NCI-H2107 (cell line): ENCODE measurements at regions not wholly inside any gene's neighbourhood (a gene's known extent, or its start where the extent isn't known, plus 50 kb on each side); places are given as distances from the start of the nearest gene placed in this dataset.

Experiments
- DNase-seq: peaks from one replicate; lab custom pipeline; 2025; lab: John Stamatoyannopoulos, UW

DNA sequence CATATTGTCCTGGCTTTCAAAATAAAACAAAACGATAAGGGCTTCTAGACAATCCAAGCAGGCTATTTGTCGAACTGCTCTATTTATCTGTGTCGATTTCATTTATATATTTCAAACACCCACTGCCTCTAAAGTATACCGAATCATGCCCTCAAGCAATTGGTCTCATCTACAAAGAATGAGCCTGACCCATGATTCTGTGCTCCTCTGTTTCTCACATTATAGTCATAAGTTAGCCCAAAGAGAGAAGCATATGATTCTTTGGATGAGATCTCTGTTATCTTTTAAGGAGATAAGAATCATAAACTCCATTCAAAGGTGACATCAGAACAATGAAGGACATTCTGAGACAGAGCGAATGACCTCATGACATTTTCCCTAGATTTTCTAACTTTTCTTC is 191.1 kb downstream of the MAP2K6 start:
- no peak for DNase-seq

DNA sequence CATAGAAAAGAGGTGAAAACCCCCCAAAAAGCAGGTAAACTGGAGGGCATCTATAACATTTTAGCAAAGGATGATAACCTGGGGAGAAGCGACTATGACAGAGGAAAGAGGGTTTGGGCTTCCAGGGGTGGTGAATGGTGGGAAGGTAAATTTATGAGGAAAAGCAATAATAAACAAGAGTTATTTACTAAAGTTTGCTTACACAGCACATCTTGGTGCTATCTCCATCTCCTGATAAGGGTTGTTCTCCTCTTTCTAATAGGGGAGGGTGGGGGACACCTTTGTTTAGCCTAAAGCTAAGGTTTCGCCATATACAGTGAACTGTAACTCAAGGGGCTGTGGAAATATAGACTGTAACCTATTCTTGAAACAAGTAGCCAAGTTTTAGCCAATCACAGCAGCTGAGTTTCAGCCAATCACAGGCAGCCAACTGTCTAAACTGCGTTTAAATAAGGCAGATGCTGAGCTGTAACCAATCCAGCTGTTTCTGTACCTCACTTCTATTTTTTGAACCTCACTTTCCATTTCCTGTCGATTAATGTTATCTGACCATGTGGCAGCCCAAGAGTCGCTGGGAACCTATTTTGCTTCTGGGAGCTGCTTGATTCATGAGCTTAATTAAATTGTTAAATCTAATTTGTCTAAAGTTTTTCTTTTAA is 191.8 kb downstream of the MAP2K6 start:
- DNase-seq, result no peak

DNA sequence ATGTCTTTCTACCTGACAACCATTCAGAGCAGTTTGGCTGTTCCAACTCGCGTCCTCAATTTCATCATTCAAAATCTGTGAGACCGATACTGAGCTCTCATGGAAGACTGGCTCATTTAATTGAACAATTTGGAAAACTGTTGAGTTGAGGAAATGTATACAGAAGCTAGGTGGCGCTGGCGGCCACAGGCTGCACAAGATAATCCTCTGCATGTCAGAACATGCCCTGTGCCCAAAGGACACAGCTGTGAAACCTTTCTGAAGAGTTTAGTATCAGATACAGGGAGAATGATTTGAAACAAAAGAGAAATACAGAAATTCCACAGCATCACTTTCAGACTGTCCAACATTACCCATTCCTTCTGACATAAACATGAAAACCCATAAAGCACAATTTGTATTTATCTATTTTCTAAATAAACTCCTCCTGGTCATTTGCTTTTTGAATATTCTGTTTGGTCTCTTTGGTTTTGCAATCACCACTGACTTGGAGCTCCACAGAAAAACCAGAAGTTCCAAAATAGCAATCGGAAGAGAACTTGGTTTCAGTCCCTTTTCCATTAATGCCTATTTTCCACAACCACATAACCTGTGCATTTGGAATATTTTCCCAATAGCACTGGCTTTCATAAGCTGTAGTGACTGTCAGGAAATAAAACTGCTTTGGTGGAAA is 192.8 kb downstream of the MAP2K6 start:
- DNase-seq, result peak; percentile 40

DNA sequence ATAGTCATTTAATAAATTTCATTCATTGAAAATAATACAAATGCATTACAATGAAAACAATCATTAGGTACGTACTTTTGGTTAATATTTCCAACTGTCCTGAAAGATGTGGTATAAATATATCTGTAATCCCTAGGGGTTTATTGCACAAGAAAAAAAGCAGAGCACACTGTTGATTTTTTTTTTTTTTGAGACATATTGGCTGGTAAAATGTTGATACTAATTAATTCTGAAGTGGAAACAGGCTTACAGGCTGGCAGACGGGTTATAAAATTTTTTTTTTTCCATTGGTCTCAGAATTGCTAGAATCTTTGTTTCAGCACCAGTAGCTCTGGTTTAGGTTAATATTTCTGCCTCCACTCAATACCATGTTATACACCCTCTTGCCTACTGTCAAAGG is 193.6 kb downstream of the MAP2K6 start:
- DNase-seq, result no peak

DNA sequence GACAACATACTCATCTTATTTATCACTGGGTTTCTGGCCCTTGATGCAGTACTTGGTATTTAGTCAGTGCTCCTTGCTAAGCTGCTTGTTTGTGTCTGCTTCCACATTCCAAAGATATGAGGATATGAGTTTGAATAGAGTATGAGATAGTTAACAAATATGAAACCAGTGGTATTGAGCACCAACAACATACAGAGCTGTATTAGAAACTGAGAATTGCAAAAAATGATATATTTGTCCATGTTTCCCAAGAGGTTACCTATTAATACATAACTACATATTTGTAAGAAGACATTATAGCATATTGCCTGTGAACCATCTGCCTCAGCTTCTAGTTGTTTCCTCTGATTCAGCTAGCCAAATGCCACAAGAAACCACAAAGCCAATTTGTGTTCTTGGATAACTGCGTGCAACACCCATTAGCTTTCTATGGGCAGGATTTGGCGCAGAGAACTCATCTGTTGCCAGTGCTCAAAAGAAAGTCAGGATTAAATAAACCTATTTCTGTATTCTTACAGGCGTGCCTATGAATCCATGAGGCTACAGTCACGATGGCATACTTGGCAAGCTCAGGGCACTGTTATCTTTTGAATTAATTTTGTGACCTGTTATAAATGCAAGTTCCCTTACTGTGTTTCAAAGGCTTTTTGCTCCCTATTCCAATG is 194.4 kb downstream of the MAP2K6 start:
- peak; percentile 3 for DNase-seq

DNA sequence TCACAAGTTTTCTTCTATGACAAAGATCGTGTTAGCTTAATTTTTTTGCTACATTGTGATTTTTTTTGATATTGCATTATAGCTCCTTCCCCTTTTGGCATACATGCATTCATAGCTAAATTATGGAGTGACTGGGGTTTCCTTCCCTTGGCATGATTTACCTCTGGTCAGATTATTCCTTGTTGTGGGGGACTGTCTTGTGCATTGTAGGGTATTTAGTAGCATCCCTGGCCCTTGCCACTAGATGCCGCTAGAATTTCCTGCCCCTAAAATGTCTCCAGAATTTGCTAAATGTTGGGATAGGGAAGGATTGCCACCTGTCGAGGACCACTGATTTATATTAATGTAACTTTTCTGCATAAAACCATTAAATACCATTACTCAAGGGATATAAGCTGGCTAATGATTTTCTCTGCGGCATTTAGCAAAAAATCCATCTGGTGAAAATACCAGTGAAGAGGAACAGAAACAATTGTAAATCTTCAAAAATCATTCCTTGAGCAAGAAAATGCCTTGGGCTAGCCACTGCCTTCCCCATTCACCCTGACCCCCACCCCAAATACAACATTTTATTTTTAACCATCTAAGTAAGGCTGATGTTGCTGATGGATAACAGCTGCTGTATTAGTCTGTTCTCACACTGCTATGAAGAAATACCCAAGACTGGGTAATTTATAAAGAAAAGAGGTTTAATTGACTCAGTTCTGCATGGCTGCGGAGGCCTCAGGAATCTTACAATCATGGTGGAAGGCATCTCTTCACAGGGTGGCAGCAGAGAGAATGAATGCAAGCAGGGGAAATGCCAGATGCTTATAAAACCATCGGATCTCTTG is 195.2 kb downstream of the MAP2K6 start:
- DNase-seq, result peak; percentile 3

DNA sequence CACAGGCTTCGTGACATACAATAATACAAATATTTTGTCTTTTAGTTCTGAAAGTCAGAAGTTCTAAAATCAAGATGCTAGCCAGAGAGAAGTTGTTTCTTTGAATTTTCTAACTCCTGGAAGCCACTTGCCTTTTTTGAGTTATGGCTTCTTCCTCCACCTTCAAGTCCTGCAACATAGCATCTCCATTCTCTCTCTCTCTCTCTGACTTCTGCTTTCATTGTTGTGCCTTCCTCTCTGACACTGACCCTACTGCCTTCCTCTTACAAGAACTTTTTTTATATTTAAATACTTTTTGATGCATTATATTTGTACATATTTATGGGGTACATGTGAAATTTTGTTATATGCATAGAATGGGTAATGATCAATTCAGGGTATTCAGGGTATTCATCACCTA is 205.9 kb downstream of the MAP2K6 start:
- no peak for DNase-seq

DNA sequence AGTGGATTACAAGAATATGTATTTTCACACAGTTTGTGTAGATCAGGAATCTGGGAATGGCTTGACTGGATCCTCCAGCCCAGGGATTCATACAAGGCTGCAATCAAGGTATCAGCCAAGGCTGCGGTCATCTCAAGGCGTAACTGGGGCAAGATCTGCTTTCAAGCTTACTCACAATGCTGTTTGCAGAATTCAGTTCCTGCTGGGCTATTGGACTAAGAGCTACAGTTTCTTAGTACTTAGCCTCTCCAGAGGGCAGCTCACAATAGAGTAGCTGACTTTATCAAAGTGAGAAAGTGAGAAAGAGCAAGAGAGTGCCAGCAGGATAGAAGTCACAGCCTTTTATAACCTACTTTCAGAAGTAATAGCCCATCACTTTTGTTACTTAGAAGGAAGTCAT is 211.0 kb downstream of the MAP2K6 start:
- no peak for DNase-seq

DNA sequence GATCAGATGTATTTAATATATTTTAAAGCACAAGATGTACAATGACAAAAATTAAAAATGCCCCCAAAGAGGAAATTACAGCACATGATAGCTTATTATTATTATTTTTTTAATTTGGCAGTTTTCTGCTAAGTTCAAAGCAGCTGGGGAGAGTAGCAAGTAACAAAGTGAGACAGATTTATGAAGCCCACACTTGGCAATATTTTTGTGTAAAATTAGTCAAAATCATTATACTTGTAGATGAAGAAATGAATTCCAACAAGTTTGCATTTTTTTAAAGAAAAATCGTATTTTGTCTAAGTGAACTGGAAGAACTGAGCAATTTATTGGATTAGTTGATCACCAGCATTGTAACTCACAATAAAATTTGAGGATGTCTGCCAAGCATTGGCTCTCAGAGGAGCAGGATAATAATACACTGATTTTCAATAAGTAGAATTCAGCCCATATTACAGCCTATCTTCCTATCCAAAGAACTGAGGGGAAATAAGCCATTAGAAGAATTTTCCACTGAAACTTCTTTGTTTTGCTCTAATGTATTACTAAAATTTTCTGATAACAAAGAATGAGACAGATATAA is 215.6 kb downstream of the MAP2K6 start:
- DNase-seq, result no peak

DNA sequence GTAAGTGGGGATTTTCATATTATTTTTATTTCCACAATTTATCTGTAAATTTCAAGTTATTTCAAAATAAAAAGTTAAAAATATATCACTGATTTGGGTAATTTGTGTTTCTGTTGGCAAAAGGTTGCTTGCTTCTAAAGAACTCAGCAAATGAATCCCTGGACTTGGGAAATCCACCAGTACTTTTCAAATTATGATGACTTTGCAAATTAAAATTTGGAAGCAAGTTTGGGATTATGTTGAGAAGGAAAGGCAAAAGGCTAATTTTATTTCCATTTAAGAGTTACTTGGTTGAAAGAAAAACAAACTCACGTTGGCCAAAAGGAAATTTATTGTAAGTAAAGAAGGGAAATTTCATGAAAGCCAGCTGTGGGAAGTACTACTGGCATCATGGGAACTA is 220.3 kb downstream of the MAP2K6 start:
- DNase-seq, result no peak

DNA sequence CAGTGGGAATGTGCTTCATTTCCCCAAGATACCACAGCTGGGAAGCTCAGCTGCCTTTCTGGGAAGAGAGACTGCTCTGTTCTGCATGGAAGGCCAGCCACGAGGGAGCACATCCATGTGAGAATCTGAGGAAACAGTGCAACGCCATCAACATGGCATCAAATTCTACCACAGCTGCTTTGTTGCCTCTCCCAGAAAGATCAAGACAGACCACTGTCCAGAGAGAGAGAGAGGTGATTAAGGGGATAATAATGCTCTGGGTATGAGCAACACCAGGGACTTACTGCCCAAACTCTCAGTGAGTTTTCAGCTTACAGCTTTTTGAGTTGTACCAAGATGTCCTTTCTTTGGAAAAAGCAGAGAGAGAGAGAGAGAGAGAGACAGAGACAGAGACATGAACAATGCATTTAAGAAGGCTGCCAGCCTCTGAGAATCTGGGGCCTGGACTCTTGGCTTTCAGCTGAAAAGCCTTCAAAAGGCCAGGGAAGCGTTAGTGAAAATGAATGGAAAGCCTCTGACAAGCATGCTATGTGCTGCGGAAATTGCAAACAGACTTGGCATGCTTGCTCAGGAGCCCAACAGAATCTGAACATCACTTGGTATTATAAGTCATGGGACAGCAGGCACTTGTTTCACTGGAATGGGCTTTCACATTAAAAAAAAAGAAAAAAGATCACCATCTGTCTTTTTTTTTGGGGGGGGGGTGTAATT is 223.1 kb downstream of the MAP2K6 start:
- DNase-seq, result no peak

DNA sequence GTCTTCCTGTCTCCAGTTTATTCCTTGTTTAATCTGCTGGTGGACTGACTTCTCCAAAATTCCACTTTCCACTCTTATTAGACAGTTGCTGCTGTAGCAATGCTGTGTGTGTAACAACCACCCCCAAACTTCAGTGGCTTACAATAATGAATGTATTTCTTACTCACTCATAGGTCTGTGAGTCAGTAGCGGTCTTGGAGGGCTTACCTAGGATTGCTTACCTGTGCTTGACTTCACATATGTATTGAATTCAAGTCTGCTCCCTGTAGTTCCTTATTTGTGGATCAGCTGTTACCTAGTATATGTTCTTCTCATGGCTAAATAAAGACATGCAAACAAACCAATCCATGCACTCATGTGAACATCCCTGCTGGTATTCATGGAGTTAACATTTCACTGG is 224.6 kb downstream of the MAP2K6 start:
- no peak for DNase-seq

DNA sequence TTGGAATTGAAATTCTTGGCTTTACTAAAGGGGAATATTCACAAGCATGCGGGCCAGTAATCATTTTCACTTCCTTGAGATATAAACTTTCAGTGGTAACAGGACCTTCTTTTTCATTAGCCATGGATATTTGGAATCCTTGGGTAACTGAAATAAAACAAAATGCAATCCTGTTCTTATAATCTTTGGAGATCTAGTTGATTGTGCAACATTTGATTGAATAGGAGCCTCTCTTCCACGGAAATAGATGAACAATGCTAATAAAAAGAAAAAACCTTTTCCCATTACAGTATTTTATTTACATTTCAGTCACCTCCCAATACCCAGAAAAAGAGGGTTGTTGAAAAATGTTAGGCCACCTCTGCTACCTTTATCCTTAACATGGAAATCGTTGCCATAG is 225.6 kb downstream of the MAP2K6 start:
- no peak for DNase-seq

DNA sequence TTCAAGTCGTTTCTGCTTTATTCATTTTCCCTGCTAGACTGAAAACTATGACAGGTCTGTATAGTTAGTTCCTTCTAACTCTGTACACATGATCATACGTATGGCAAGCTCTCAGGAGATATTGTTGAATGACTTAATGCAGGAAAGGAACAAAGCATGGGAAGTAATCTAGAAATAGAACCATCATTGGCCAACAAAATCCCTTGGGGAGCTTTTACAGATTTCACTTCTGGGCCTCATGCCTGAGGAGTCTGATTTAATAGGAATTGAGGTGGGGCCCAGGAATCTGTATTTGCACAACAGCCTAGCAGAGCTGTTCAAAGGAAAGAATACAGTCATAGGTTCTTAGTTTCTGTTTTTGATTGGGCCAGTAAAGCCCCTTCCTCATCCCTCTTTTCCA is 229.2 kb downstream of the MAP2K6 start:
- no peak for DNase-seq

DNA sequence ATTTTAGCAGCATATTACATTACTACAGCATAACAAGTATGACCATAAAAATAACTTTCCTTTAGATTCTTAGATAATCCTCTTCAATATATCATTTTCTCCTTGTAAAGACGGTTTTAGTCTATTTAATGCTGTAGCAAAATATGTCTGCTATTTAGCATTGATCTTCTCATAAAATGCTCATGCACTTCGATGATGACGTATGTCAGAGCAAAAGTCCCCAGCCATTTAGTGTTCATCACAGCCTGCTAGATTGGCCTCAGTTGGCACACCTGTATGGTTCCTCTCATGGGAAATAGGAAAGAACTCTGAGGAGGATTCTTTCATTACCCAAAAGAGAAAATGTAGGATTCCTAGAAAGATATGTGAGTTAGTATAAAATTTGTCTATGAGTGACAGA is 232.2 kb downstream of the MAP2K6 start:
- DNase-seq, result no peak

DNA sequence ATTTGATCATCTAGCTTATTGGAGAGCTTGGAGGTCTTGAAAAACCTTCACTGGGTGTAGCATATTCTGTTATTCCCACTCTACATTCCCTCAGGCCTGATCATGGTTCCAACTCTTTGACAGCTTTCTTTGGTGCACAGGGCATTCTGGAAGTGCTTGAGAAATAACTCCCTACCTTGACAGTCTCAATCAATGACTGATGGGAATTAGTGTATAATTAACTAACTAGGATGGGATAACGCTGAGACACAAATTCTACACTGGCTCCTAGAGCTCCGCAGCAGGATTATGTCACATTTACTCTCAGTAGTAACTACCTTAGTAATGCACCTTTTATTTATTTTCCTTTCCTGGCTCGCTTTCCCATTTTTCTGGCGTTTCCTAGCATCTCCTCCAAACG is 236.4 kb downstream of the MAP2K6 start:
- DNase-seq, result no peak

DNA sequence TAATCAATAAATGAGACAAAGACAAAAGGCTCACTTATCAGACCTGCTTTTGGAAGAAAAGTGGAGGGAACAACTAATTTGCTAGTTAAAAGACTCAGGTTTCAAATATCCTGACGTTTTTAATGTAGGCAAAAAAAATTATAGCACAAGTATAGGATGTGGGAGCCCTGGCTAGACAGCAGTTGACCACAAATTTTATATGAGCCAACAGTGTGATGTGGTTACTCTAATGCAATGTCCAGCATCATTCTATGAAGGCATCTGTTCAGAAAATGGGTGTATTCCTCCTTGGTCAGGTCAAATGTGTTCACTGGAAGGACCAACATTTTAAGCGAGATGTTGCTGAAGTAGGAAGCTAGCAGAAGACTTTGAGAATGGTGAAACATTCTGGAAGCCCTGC is 237.4 kb downstream of the MAP2K6 start:
- no peak for DNase-seq

DNA sequence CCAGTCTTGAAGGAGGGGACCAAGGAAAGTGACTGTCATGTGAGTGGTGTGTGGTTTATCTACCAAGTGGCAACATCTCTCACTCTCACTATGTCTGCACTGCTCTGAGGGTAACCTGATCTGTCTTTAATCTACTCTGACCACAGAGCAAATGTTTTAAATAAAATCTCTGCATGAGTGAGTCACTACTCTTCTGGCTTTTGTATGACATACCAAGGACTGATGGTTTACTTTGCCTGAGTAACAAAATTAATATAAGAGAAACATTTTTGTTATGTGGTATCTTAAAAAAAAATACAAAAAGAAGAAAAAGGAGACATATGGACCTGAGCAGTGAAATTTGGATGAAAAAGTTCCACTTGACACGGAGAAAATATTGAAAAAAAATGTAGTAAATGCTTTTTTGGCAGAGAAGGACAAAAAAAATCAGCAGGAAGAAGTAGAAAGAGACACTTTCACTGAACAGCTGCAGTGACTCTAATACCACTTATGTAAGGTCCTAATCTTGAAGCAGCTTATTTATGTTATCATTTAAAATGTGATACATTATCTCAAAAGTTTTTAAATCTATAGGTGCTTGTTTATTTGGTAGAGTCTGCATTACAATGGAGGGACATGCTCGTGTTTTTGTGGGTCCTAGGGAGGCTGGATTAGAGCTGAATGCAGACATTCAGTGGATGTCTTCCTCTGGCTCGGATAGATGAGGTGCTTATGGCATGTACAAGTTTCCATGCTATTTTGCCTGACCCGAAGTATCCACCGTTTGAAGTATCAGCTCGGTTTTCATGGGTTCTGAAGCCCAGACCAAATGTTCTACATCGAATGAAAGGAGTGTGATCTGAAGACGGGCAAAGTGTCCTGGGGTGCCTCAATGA is 240.7 kb downstream of the MAP2K6 start:
- DNase-seq, result no peak

DNA sequence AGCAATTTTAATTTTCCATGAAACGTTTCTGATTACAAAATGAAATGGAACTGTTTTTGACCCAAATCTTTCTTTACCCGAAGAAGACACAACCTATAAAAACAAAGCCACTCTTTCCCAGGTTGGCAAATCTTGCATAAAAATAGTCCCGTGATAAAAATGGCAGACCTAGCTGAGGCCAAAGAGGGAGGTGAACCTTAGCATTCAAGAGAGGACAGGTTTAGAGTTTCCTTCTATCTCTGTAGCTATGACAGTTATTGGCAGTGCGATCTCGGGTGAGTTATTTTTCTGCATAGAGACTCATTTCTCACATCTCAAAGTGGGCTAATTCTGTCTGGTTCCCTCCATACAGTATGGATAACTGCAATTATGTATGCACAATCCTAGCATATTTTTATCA is 241.4 kb downstream of the MAP2K6 start:
- no peak for DNase-seq

DNA sequence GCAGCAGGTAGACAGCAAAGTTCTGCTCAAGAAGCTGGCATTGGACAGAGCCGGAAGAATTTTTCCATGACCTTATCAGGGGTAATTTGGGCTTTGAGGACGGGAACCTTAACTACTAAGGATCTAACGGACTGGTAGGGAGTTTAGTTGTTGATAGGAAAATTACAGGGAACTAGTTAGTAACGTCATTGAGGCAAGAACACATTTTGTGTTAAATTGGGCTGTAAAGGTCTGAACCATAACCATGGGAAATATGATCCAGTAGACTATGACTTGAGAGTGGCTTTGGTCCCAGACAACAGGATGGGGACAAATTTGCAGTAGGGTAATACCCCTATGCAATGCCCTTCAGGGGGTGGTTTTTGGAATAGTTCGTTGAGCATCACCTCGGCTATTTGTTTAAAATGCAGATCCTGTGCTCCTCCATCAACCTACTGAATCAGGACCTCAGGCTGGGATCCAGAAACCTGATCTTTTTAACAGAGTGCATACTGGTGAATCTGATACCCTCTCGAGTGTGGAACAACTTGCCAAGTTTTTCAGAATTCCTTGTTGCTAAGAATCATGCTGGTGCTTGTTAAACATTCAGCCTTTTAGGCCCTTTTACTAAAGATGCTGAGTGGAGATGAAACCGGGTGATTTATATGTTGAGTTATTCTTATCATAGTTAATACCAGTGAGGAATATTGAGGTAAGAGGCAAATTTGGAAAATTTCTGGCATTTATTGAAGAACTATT is 255.1 kb downstream of the MAP2K6 start:
- DNase-seq, result peak; percentile 62
